ENCODE measurements at regions not wholly inside any gene's neighbourhood (a gene's known extent, or its start where the extent isn't known, plus 50 kb on each side); places are given as distances from the start of the nearest gene placed in this dataset.

DNA sequence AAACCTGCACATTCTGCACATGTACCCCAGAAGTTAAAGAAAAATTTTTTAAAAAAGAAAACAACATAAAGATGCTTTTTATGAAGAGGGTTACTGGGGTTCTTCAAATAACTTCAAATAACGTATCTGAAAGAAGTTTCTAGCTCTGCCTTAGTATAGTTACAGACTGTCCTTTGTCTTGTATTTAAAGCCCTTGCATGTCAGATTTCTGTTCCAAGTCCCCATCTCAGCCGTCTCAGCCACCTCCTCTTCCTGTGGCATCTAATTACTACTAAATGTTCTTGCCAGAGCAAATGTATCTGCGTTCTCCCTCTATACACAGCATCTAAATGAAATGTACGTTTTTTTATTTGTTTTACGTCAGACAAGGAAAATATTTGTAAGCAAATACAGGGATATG, 89.4 kb upstream of the AKR1E2 start:
- TF ChIP-seq, protein P1, sequence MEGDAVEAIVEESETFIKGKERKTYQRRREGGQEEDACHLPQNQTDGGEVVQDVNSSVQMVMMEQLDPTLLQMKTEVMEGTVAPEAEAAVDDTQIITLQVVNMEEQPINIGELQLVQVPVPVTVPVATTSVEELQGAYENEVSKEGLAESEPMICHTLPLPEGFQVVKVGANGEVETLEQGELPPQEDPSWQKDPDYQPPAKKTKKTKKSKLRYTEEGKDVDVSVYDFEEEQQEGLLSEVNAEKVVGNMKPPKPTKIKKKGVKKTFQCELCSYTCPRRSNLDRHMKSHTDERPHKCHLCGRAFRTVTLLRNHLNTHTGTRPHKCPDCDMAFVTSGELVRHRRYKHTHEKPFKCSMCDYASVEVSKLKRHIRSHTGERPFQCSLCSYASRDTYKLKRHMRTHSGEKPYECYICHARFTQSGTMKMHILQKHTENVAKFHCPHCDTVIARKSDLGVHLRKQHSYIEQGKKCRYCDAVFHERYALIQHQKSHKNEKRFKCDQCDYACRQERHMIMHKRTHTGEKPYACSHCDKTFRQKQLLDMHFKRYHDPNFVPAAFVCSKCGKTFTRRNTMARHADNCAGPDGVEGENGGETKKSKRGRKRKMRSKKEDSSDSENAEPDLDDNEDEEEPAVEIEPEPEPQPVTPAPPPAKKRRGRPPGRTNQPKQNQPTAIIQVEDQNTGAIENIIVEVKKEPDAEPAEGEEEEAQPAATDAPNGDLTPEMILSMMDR (IDR thresholded peaks at IDR 0.05) = no peak
- no peak for TF ChIP-seq POLR2A (IDR thresholded peaks at IDR 0.05)

Measured in testis (tissue), 2 donors.